NB4 (cell line): ENCODE measurements at regions not wholly inside any gene's neighbourhood (a gene's known extent, or its start where the extent isn't known, plus 50 kb on each side); places are given as distances from the start of the nearest gene placed in this dataset.

Source experiments
- CTCF ChIP-seq: IDR thresholded peaks from one replicate; pipeline ENCODE4 v1.5.1; 2012; ENCODE audit warnings: low read depth, low read length
- MAX ChIP-seq: IDR thresholded peaks from 2 replicates; pipeline ENCODE4 v1.6.1; 2011; ENCODE audit warnings: low read depth, low read length
- MYC ChIP-seq: IDR thresholded peaks from 2 replicates; pipeline ENCODE4 v1.6.1; 2011; ENCODE audit warnings: low read depth, low read length
- POLR2A ChIP-seq: IDR thresholded peaks from 2 replicates; pipeline ENCODE4 v1.6.1; 2011; ENCODE audit warnings: mild to moderate bottlenecking; ENCODE audit not compliant: insufficient read length; ENCODE audit errors: extremely low read depth

- TF ChIP-seq POLR2A (no peak), MAX (no peak), CTCF (no peak), MYC (no peak)
These were observed 99.0 kb downstream of the ZBTB18 start for GRCh38 chr1:244150071-244150470.
